GDM1 (cell line): ENCODE measurements at regions not wholly inside any gene's neighbourhood (a gene's known extent, or its start where the extent isn't known, plus 50 kb on each side); places are given as distances from the start of the nearest gene placed in this dataset.

Experiments
- DNase-seq: peaks from one replicate; lab custom pipeline; 2025; lab: John Stamatoyannopoulos, UW

DNA sequence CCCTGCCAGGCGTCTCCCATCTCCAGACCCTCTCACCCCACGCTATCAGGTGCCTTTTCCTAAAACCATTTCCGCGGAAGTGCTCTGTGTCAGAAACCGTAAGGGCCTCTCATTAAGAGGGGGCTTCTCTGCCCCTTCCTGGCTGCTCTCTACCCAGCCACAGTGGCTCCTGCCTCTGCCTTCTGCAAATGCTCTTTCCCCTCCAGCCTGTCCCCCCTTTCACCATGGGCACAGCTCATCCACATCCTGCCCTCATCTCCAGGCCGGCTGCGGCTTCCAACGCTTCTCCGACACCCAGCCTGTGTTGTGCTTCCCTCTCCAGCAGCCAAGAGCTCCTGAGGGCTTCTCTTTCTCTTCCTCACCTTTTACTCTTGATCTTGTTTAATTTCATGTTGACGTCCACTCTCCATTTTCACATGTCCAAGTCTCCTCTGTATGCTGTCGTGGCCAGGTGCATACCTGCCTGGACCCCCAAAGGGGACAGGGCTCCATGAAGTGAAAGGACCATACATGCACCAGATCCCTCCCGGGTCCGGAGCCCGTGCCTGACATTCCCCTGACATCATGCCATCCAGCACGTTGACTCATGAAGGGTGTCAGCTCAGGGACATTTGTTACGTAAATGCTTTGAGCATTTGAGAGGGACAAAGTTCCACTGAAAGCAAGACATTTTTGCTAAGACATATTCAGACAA is 306.5 kb downstream of the AJAP1 start:
- DNase-seq = no peak

DNA sequence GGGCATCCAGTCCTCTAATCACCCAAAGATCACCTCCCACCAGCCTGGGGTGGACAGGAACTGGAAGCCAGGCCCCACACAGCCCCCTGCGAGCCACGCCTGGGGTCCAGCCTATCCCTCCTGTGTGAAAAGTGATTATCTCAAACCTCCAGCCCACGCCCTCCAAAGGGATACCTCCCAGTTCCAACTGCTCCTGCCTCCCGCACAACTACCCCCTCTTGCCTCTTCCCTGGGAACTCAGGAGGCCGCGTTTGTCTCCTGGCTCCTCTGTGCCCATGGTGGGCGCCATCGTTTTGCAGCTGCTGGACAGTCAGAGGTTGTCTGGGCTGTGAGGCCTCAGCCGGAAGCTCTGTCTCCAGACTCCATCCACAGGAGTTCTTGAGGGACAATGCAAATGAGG is 305.9 kb downstream of the AJAP1 start:
- no peak for DNase-seq

DNA sequence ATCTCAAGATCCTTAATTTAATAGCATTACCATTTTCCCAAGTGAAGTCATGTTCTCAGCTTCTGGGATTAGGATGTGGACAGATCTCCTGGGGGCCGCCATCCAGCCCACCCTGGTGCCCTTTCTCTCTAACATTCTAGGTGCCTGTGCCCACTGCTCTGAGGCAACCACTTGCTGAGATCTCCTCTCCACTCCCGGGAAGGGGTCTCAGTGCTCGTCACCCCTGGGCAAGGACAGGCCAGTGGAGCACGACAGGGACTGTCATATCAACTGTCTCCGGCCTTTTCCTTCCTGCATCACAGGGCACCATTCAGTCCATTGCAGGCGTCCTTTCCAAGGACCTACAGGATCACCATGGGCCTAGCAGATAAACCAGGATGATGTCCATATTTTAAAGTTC is 304.8 kb downstream of the AJAP1 start:
- DNase-seq = no peak

DNA sequence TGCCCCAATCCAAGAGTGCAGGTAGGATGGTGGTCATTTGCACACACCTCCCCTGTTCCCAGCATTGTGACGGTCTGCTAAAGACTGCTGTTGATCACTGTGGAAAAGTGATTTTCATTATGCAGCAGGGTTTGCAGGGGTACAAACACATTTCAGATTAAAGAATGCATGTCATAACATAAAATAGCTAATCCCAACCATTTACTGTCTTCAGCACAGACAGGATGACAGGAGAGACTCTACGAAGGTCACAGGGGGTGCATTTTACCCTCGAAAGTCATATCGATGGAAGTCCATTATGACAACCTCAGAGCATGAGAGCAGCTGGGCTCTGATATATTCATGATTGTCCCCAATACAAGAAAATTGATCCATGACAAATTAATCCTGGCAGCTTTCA is 302.6 kb downstream of the AJAP1 start:
- no peak for DNase-seq

DNA sequence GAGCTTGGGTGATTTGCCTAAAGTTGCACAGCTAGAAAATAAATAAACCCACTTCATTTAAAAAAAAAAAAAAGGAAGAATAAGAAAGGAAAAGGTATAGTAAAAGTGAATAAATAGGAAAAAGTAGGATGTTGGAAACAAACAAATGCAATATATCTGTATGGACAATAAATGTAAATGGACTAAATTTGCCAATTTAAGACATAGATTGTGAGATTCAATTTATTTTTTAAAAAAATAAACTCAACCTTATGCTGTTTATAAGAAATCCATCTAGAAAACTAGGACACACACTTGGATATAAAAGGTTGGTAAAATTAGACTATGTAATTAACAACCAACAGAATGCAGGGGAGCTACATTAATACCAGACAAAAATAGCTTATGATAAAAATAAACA is 300.0 kb downstream of the AJAP1 start:
- no peak for DNase-seq

DNA sequence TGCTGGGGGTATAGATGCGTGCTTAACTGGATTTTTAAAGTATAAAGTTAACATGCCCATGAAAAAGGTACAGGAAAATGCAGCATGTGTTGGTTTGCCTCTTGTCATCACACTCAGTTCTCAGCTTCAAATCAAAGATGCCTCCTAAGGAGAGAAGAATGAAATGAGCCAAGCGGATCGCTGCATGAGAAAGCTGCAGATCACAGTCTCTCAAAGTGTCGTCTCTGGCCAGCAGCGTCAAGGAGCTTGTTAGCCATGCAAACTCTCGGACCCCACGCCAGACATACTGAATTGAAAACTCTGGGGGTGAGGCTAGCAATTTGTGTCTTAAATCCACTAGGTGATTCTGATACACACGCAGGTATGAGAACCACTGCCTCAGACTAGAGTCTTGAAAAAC is 297.2 kb downstream of the AJAP1 start:
- DNase-seq = no peak

DNA sequence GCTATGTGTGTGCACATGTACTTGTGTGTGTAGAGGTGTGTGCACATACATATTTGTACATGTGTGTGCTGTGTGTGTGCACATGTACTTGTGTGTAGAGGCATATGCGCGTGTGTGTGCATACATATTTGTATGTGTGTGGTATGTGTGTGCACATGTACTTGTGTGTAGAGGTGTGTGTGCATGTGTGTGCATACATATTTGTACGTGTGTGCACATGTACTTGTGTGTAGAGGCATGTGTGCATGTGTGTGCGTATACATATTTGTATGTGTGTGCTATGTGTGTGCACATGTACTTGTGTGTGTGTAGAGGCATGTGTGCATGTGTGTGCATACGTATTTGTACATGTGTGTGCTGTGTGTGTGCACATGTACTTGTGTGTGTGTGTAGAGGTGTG is 291.9 kb downstream of the AJAP1 start:
- DNase-seq = no peak

DNA sequence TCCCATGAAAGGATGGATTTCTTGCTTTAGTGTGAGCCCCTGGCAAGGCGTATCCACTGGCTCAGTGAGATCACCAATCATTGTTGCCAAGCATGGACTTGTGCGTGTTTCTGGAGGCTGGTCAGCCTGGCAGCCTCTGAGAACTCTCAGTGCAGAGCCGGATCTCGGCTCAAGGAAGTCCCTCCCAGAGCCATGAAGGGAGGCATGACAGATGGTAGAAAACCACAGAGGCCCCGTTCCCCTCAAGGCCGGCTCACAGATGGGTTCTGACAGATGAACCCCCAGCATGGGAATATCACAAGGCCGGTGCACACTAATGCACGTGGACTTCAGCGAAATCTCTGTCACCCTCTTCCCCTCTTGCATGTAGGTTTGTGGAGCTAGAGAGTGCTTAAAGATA is 290.5 kb downstream of the AJAP1 start:
- no peak for DNase-seq

DNA sequence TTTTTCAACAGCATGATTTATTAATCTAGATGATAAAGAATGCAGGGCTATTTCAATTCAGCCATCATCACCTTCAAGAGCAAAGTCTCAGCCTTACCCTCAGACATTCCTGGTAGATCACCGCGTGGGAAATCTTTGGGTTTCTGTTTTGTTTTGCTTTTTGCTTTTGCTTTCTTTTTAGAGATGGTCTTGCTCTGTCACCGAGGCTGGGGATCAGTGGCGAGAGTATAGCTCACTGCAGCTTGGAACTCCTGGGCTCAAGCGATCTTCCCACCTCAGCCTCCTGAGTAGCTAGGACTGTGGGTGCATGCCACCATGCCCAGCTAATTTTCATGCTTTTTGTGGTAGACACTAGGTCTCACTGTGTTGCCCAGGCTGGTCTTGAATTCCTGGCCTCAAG is 289.7 kb downstream of the AJAP1 start:
- no peak for DNase-seq

DNA sequence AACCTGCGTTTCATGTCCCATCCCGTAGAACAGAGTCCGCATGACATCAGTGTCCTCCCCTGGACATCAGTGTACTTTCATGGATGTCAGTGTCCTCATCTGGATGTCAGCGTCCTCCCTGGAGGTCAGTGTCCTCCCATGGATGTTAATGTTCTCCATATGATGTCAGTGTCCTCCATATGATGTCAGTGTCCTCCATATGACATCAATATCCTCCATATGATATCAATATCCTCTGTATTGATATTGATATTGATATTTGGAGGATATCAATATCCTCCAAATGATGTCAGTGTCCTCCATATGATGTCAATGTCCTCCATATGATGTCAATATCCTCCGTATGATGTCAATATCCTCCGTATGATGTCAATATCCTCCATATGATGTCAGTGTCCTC is 284.9 kb downstream of the AJAP1 start:
- no peak for DNase-seq

DNA sequence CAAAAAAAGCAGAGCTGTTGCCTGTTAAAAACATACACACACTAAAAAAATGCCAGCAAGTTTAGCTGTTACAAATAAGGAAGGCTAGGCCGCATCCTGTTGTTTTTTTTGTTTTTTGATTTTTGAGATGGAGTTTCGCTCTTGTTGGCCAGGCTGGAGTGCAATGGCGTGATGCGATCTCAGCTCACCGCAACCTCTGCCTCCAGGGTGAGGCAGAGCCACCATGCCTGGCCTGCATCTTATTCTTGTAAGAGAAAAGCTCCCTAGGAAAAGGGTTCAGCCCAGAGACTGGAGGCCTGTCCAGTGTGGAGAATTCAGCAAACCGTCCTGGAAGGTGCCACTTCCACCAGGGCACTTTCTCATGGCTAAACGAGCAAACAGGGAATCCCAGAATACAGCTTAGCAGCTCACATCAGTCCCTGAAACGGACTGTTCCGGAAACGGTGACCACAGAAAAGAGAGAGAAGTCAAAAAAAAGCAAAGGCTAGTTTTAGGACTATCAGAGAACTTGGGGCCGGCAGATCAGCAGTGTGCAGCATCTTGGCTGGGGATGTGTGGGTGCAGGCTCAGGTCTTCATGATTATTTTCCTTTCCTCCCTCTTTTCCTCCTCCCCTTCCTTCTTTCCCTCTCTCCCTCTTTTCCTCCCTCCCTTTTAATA is 283.6 kb downstream of the AJAP1 start:
- no peak for DNase-seq

DNA sequence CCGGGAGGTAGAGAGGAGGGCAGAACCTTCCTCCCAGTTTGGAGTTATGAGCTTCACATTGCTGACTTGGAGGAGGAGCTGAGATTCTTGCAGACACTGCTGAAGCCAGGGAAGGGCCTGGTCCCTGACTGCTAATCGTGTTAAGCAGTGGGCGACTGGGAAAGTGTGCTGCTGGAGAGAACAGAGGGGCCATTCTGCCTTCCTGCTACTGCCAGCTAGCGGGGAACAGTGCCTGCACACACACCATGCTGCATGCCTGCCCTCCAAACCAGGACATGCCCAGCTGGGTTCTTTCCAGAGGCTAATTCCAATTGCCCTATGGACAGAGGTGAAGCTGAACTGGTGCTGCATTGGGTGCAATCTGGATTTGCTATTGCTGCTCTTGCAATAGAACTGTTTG is 281.4 kb downstream of the AJAP1 start:
- no peak for DNase-seq

DNA sequence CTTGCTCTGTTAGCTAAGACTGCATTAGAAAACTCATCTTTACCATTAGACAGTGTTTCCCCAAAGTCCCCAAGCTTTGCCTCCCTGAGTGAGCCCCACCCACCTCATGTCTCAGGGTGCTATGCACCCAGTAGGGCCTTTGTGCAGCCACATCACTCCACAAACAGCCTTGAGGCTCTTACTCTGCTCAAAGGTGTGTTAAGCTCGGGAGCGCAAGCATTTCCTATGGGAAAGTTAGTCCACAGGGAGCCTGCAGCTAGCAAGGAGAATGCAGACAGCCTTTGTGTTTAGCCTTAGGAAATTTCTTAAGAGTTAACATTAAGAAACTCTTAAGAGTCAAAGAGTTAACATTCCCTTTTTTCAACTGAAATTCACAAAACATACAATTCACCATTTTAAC is 278.8 kb downstream of the AJAP1 start:
- DNase-seq = no peak

DNA sequence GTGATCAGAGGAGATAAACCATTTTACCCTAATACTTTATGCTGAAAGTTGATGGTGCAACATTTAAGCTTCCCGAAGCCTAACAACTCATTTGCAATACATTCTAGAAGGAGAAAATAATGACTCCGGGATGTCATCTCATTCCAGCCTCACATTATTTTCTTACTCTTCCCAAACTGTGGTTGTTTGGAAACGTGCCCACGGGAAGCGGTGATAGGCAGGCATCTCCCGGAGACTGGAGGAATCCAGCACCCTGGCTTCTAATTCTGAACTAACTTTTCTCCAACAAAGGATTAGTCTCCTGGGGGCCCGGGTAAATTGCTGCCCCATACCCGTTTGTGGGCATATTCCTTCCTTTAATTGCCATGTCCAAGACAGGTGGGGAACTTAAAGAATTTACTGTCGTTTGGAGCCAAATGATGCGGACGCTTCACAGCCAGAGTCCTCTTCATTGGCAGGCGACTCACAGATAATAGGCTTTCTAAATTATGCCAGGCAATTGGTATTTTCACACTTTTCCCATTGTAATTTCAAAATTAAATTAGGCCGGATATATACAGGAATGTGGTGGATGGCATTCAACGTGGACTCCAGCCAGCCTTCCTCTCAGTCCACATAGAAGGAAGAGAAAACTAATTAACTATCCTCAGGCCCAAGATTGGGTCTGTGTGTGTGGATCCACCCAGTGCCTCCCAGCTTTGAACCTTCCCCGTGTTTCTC is 278.1 kb downstream of the AJAP1 start:
- no peak for DNase-seq

DNA sequence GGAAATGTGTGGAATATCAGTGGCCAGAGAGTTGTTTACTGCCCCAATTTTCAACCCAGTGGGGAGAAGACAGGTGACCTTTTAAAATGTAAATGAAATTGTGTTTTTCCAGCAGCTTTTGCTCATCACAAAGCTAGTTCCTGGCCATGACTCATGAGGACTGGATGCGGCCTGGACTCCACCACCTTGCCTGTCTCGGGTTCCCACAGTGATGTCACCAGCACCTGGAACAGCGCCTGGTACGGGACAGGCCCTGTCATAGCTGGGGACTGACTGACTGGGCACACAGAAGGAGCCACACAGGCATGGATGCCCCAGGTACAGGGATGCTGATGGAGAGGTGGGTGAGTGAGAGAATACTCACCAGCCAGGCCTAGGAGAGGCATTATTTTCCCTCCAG is 277.1 kb downstream of the AJAP1 start:
- no peak for DNase-seq

DNA sequence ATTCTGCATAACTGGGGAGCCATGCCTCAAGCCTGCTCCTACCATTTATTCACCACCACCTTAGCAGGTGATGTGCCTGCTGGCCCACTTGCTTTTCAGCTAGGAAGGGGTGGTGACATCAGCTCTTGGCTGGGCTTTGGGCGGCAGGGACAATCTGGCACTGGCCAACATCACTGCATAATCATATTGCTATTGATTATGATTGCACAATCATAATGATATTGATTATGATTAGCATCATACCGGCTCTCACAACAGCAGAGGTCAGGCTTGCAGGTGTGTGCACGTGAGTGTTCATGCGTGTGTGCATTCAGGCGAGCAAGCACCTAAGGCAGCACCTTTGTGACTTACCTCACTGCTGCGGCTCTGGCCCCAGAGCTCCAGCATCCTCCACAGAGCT is 273.8 kb downstream of the AJAP1 start:
- no peak for DNase-seq

DNA sequence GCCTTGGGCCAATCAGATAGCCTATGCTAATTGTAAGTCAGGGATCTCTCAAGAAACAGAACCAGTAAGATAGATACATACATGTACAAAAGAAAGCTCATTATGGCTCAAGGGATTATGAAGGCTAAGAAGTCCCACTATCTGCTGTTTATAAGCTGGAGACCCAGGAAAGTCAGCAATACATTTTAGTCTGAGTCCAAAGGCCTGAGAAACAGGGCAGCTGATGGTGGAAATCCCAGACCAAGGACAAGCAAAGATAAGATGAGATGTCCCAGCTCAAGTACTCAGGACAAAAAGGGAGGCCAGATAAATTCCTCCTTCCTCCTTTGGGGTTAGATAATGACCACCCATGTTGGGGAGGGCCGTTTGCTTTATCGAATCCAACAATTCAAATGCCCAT is 269.9 kb downstream of the AJAP1 start:
- DNase-seq = no peak

DNA sequence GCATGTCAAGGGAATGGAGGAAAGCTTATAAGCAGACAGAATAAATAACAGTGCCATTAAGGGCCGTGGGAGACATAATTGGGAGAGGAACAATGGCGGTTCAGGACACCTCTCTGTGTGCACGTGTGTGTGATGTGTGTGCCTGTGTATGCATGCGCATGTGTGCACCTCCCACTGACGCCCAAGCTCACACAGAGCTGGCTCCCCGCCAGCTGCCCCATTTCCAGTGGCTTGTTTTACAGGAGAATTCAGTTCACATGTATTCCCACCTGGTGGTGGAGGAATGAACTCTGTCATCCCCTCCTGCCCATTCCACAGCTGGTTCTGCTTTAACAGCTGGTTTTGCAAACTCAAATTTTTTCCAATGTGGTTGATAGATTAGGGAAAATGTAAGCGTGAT is 262.2 kb downstream of the AJAP1 start:
- no peak for DNase-seq

DNA sequence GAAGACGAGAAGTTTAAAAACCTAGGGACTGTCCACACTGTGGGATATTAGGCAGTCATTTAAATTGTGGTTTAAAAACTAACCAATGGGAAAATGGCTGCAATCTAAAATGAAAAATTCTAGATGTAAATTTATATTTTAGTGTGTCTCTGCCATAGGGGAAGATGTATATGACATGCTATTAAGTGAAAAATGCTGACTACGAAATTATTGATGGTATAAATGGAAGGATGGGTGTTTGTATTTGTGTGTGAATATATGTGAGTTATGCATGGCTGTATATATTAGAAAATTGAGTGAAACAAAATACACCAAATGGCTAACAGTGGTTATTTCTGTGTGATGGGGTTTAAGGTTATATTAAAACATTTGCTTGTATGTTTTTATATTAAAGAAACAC is 260.7 kb downstream of the AJAP1 start:
- DNase-seq = no peak

DNA sequence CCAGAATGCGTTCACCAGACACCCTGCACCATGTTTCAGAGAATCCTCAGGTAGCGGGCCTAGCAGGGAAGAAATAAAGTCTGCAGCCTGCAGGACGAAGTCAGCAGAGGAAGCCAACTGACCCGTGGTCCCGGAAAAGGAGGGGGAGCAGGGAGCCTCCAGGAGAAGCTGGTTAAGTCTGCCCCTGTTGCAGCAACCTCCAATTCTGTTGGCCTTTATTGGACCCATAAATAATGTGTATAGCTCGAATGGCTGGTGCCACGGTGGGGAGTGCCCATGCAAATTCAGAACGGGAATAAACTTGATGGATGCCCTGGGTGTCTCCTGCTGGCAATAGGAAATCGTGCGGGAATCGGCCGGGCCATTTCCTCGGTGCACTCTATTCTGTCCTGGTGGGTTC is 254.1 kb downstream of the AJAP1 start:
- DNase-seq = no peak

DNA sequence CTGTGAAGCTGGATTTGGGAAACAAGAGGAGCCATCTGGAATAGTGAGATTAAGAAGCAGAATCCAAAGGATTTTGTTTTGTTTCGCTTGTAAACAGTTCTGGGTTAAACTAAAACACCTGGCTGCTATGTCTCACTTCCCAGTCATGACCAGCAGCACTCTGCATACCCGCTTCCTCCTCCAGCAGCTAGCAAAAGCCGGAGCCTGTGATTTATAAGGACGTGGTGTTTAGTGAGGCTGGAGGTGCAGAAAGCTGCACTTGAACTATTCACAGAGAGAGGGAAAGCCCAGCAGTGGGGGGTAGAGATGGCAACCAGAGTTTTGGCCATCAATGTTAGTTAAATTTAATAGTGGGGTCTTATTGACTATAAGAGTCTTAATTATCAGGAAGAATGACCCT is 240.2 kb downstream of the AJAP1 start:
- no peak for DNase-seq

DNA sequence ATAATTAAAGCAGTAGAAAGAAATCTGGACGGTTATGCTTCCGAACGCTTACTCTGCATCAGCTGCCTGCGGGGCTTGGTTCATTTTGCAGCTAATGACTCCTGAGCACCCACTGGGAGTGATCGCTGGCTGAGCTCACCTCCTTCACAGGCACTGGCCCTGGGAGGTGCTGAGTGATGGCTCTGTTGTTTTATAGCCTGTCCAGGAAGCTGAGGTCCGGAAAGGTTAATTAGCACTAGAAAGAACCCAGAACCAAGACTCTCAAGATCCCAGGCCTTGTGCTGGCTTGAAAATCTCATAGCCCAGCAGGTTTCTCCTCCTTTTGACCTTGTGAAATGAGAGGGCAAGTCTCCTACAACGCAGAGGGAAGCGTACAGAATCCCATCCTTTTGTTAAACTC is 226.2 kb downstream of the AJAP1 start:
- no peak for DNase-seq

DNA sequence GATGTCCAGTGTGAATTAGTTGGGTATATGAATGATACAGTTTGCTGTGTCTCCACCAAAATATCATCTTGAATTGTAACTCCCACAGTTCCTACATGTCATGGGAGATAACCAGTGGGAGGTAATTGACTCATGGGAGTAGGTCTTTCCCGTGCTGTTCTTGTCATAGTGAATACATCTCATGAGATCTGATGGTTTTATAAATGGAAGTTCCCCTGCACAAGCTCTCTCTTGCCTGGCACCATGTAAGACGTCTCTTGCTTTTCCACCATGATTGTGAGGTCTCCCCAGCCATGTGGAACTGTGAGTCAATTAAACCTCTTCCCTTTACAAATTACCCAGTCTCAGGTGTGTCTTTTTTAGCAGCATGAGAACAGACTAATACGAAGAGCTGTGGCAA is 223.0 kb downstream of the AJAP1 start:
- no peak for DNase-seq

DNA sequence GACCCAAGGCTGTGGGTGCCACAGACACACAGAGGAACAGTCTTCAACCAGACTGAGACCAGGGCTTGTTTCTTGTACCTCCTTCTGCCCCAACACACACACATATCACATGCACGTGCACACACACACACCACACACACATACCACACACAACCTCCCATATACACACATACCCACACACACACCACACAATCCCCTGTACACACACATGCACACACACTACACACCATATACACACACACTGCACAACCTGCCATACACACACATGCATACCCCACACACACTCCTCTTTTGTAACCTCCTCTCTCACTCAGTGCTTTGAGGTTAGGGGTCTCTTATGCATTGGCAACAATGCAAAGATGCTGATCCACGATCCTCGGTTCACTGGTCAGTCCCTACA is 217.0 kb downstream of the AJAP1 start:
- DNase-seq = no peak
